Endodermal cell (in vitro differentiated cells): ENCODE measurements at regions not wholly inside any gene's neighbourhood (a gene's known extent, or its start where the extent isn't known, plus 50 kb on each side); places are given as distances from the start of the nearest gene placed in this dataset.

ENCODE experiments used
- DNase-seq: peaks from one replicate; pipeline ENCODE4 v3.0.0-alpha.2; 2017
- H3K27ac ChIP-seq: 2 replicates; pipeline ENCODE4 v1.5.1; 2013; ENCODE audit warnings: mild to moderate bottlenecking, low read depth, low read length, moderate library complexity
- H3K27me3 ChIP-seq: 2 replicates; pipeline ENCODE4 v1.6.1; 2013; ENCODE audit warnings: mild to moderate bottlenecking, low read length, moderate library complexity; ENCODE audit not compliant: insufficient read depth, control insufficient read depth, poor library complexity, severe bottlenecking
- H3K36me3 ChIP-seq: 2 replicates; pipeline ENCODE4 v1.7.0; 2013; ENCODE audit warnings: mild to moderate bottlenecking, low read length, moderate library complexity; ENCODE audit not compliant: control insufficient read depth, insufficient read depth
- H3K4me1 ChIP-seq: one replicate; pipeline ENCODE4 v1.7.0; 2013; ENCODE audit warnings: low read length; ENCODE audit not compliant: control insufficient read depth, insufficient read depth
- H3K4me3 ChIP-seq: 2 replicates; pipeline ENCODE4 v1.5.1; 2013; ENCODE audit warnings: mild to moderate bottlenecking, low read length, moderate library complexity
- H3K9ac ChIP-seq: 2 replicates; pipeline ENCODE4 v1.6.1; 2013; ENCODE audit warnings: mild to moderate bottlenecking, low read length, moderate library complexity; ENCODE audit not compliant: poor library complexity, severe bottlenecking; ENCODE audit errors: extremely low read depth
- H3K9me3 ChIP-seq: 2 replicates; pipeline ENCODE4 v1.6.1; 2013; ENCODE audit warnings: mild to moderate bottlenecking, low read length, moderate library complexity; ENCODE audit not compliant: control insufficient read depth
- H3K27ac Mint-ChIP-seq: 2 replicates; pipeline ENCODE4 v1.8.0; 2020; ENCODE audit warnings: mixed read lengths
- H3K27me3 Mint-ChIP-seq: 2 replicates; pipeline ENCODE4 v1.8.0; 2021; ENCODE audit warnings: mild to moderate bottlenecking, mixed read lengths; ENCODE audit not compliant: insufficient read depth
- H3K36me3 Mint-ChIP-seq: 2 replicates; pipeline ENCODE4 v1.8.0; 2020; ENCODE audit warnings: low read depth, mixed read lengths
- H3K4me1 Mint-ChIP-seq: 2 replicates; pipeline ENCODE4 v1.8.0; 2020; ENCODE audit warnings: mixed read lengths
- H3K4me3 Mint-ChIP-seq: 2 replicates; pipeline ENCODE4 v1.8.0; 2020; ENCODE audit warnings: mild to moderate bottlenecking, moderate library complexity, mixed read lengths
- H3K9me3 Mint-ChIP-seq: 2 replicates; pipeline ENCODE4 v1.8.0; 2020; ENCODE audit warnings: mild to moderate bottlenecking, mixed read lengths
- WGBS, 2 experiments: methylation state at CpG; one replicate each; pipeline versions ENCODE4 v1.1.5 to v1.1.7; 2013; ENCODE audit warnings: missing lambda C conversion rate in 2 of 2, mixed read lengths in 1 of 2; ENCODE audit not compliant: insufficient coverage in 1 of 2, insufficient read length in 1 of 2; 5-methylcytosine and 5-hydroxymethylcytosine counted together
- TF ChIP-seq, protein P1 (sequence below): fragments of 200-600 bp; sonication (generic); conservative IDR thresholded peaks from 2 replicates; pipeline ENCODE4 v1.5.0; 2021; ENCODE audit warnings: antibody characterized with exemption, mild to moderate bottlenecking

DNA sequence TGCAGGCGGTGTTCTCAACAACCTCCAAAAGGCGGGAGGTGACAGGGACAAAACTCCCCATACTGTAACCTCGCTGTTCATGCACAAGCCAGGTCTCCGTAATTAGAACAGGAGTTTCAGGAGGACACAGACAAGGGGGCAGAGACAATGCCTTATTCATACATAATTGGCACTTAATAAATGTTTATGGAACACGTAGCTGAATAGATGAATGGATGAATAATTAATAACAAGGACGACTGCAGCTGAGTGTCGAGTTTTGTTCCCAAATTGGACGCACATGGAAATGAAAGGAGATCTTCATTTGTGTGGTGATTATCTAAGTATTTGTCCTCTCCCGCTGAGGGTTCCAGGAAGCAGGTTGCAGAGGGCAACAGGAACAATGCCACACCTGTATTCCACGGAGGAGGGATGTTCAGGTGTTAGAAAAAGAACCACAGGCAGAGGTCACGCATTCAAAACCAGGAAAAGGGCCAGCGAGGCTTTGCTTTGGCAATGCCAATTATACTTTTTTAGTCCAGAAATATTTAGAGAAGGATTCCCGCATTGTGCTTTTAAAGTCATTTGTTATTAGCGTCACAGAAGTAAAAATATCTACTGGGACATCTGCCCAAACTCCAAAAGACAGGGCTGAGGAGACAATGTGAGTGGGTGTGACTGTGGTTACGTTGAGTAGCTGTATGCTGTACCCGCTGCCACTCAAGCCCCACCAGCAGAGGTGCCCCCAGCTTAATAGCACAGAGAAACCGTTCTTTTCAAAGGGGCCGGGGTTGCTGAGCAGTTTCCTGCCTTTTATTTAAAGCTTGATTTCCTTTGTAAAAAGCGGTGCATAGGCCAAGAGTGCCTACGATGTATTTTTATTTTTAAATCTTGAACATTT lies 123.3 kb downstream of the PXDC1 start:
- DNase-seq, result no peak
- Mint-ChIP-seq H3K4me1 (peaks cover 47% of the 10 kb centered on the region), H3K9me3 (no peaks in the 10 kb centered on the region), H3K27me3 (peaks cover 8% of the 10 kb centered on the region), H3K4me3 (no peak overlapping the region), H3K36me3 (no peaks in the 10 kb centered on the region), H3K27ac (no peak overlapping the region)
- H3K9me3 ChIP-seq, result no peaks in the 10 kb centered on the region
- H3K27ac ChIP-seq, result no peak overlapping the region
- H3K4me3 ChIP-seq, result no peak overlapping the region
- no peaks in the 10 kb centered on the region for H3K36me3 ChIP-seq
- H3K27me3 ChIP-seq, result no peaks in the 10 kb centered on the region
- TF ChIP-seq, protein P1, sequence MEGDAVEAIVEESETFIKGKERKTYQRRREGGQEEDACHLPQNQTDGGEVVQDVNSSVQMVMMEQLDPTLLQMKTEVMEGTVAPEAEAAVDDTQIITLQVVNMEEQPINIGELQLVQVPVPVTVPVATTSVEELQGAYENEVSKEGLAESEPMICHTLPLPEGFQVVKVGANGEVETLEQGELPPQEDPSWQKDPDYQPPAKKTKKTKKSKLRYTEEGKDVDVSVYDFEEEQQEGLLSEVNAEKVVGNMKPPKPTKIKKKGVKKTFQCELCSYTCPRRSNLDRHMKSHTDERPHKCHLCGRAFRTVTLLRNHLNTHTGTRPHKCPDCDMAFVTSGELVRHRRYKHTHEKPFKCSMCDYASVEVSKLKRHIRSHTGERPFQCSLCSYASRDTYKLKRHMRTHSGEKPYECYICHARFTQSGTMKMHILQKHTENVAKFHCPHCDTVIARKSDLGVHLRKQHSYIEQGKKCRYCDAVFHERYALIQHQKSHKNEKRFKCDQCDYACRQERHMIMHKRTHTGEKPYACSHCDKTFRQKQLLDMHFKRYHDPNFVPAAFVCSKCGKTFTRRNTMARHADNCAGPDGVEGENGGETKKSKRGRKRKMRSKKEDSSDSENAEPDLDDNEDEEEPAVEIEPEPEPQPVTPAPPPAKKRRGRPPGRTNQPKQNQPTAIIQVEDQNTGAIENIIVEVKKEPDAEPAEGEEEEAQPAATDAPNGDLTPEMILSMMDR, result no peak
- H3K4me1 ChIP-seq, result peaks cover 3% of the 10 kb centered on the region
- WGBS, 2 experiments, result 90 to 94% methylated on average over 15 to 20 of the region's 20 CpGs
- no peak overlapping the region for H3K9ac ChIP-seq

DNA sequence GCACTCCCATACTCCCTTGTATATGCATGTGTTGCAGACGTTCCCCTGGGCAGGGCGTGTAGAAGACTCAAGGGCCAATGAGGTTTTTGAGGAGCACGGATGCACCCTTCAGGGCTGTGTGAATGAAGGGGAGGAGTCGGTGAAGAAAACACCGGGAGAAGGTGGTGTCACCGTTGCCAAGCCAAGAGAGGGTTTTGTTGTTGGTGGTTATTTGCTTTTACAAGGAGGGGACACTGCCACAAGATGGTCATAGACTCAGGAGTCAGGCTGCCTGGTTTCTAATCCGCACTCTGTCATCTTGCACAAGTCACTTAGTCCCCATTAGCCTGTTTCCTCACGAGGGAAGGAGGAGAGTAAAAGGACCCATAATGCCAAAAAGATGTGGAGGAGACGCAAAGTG lies 124.0 kb downstream of the PXDC1 start:
- no peaks in the 10 kb centered on the region for H3K36me3 Mint-ChIP-seq
- TF ChIP-seq, protein P1, result no peak

DNA sequence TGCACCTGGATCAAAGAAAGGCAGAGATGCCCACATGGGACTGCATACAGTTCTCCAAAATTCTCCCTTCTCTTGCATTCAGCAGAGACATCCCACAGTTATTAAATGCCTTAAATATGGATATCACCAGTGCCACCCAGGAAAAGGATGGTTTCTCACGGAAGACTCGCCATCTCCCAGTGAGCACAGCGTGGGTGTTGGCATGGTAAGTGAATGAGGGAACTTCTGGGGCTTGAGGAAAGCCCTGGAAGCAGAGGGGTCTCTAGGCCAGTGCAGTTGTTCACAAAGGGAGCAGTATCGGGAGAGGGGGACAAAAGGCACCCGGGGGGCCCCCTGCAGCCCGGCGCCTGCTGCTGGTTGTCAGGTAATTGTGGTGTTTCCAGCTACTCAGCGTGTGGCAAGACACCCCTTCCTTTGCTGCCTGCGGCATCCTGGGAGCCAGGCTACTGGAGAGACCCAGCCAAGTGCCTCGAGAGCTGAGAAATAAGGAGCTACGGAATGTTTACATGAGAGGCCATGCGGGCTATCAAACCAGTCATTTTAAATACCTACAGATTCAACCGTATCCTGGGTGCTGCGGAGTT lies 125.4 kb downstream of the PXDC1 start:
- no peak for DNase-seq
- H3K9me3 Mint-ChIP-seq, result no peaks in the 10 kb centered on the region
- H3K9me3 ChIP-seq, result no peaks in the 10 kb centered on the region
- H3K27ac ChIP-seq, result no peak overlapping the region
- H3K4me1 Mint-ChIP-seq, result peaks cover 47% of the 10 kb centered on the region
- H3K4me1 ChIP-seq, result peaks cover 3% of the 10 kb centered on the region
- H3K4me3 ChIP-seq, result no peak overlapping the region
- no peak overlapping the region for H3K4me3 Mint-ChIP-seq
- no peak overlapping the region for H3K27ac Mint-ChIP-seq
- TF ChIP-seq, protein P1, result no peak
- H3K27me3 ChIP-seq, result no peaks in the 10 kb centered on the region
- no peaks in the 10 kb centered on the region for H3K36me3 Mint-ChIP-seq
- peaks cover 12% of the 10 kb centered on the region for H3K27me3 Mint-ChIP-seq
- H3K9ac ChIP-seq, result no peak overlapping the region
- H3K36me3 ChIP-seq, result no peaks in the 10 kb centered on the region
- 62 to 67% methylated on average over 9 to 14 of the region's 14 CpGs for WGBS, 2 experiments

More for the DNA sequence above, 124.0 kb downstream of the PXDC1 start:
- DNase-seq, result no peak
- no peak overlapping the region for H3K27ac Mint-ChIP-seq
- Histone ChIP-seq H3K9ac (no peak overlapping the region), H3K36me3 (no peaks in the 10 kb centered on the region), H3K27ac (no peak overlapping the region), H3K4me1 (peaks cover 3% of the 10 kb centered on the region), H3K4me3 (no peak overlapping the region), H3K27me3 (no peaks in the 10 kb centered on the region), H3K9me3 (no peaks in the 10 kb centered on the region)
- H3K27me3 Mint-ChIP-seq, result peaks cover 12% of the 10 kb centered on the region
- no peaks in the 10 kb centered on the region for H3K9me3 Mint-ChIP-seq
- 88 to 91% methylated on average over 6 to 9 of the region's 9 CpGs for WGBS, 2 experiments
- H3K4me1 Mint-ChIP-seq, result peaks cover 47% of the 10 kb centered on the region
- H3K4me3 Mint-ChIP-seq, result no peak overlapping the region
